ENCODE measurements at regions not wholly inside any gene's neighbourhood (a gene's known extent, or its start where the extent isn't known, plus 50 kb on each side); places are given as distances from the start of the nearest gene placed in this dataset.

DNA sequence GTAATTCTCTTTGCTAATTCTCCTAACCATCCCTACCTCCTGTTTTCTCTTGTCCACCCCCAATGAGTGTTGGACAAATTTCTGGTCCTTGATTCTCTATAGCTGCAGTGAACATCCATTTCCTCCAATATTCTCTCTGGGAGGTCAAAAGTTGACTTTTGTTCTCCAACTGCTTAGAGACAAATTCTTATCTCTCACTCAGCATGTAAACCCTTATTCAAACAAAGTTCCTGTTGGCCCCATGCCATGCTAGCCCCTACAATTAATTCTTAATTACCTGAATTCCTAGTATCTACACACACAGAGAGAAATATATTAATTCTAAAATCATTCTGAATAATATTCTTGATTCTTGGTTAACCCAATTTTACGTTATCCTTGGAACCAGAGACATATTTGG is 472.9 kb upstream of the ACTBL2 start:
- H3K27ac ChIP-seq, result no peak overlapping the region
- TF ChIP-seq, protein P1, sequence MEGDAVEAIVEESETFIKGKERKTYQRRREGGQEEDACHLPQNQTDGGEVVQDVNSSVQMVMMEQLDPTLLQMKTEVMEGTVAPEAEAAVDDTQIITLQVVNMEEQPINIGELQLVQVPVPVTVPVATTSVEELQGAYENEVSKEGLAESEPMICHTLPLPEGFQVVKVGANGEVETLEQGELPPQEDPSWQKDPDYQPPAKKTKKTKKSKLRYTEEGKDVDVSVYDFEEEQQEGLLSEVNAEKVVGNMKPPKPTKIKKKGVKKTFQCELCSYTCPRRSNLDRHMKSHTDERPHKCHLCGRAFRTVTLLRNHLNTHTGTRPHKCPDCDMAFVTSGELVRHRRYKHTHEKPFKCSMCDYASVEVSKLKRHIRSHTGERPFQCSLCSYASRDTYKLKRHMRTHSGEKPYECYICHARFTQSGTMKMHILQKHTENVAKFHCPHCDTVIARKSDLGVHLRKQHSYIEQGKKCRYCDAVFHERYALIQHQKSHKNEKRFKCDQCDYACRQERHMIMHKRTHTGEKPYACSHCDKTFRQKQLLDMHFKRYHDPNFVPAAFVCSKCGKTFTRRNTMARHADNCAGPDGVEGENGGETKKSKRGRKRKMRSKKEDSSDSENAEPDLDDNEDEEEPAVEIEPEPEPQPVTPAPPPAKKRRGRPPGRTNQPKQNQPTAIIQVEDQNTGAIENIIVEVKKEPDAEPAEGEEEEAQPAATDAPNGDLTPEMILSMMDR (conservative IDR thresholded peaks at IDR 0.05), result no peak

DNA sequence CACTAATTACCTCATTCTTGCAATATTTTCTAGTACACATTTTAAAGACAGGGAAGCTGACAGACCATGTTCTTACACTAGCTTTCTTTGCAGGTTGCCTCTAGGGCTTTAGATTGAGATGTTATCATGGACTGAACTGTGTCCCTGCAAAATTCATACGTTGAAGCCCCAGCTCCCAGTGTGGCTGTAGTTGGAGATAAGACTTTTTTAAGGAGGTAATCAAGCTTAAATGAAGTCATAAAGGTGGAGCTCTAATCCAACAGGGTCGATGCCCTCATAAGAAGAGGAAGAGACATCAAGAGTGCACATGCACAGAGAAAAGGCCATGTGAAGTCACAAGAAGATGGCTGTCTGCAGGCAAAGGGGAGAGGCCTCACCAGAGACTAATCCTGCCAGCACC is 471.2 kb upstream of the ACTBL2 start:
- no peak overlapping the region for H3K27ac ChIP-seq
- TF ChIP-seq, protein P1 (conservative IDR thresholded peaks at IDR 0.05), result no peak

DNA sequence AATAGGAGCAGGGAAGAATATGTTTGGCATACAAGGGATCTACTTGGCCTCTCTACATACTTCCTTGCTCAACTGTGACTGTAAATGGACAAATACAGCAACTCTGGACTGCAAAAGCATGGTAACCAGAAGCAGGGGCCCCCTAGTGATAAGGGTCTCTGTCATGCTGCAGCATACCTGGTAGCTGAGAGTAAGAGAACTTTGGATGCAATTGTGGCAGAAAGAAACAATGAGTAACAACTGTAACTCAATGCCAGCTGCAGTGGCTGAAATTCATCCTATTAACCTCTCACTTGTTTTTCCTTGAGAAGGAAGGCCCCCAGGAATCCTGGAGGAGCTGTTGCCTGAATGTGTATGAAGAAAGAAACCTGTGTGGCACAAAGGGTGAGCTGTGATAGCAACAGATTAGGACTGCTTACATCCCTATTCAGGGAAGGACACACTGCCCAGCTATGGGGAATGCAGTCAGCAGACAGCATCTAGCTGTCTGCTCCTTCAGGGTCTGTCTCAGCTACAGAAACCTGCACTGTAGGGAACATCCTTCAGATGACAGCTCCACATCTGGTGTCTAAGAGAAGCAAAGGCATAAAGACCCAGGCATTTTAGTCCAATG is 468.1 kb upstream of the ACTBL2 start:
- H3K27ac ChIP-seq, result no peak overlapping the region
- TF ChIP-seq, protein P1 (conservative IDR thresholded peaks at IDR 0.05), result no peak

DNA sequence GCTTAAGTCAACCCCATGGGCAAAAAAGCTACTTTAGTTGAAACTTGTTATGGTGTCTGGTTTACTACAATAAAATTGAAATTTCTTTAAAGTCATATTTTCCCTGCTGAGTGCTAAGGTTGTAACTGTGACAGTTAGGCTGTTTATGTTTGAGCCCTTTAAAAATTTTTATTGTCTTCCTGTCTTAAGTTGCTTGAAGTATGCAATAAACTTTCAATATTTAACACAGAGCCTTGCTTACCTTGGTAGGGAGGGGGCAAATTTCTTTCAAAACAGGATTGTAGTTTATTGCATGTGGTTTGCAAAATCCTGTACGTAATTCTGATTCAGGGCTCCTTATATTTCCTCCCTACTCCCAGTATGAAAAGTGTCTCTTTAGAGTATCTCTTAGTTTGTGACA is 465.5 kb upstream of the ACTBL2 start:
- H3K27ac ChIP-seq, result no peak overlapping the region
- TF ChIP-seq, protein P1 (conservative IDR thresholded peaks at IDR 0.05), result no peak

DNA sequence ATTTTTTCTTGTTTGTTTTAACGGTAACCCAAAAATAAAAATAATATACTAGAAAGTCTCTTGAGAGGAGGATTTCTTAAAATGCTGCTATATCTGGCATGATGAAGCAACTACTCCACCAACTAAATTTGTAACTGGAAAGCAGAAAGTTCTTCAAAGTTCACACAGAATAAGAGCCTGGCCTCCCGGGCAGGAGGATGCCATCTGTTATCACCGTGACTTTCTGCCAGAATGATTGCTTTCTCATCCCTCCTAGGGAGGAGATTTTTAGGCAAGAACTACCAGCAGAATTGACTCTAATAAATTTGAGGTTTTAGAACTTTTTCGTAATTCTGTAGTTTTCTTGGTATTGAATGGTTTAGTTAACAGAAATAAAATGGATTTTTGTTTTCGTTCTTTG is 464.6 kb upstream of the ACTBL2 start:
- TF ChIP-seq, protein P1 (conservative IDR thresholded peaks at IDR 0.05), result no peak
- no peak overlapping the region for H3K27ac ChIP-seq

DNA sequence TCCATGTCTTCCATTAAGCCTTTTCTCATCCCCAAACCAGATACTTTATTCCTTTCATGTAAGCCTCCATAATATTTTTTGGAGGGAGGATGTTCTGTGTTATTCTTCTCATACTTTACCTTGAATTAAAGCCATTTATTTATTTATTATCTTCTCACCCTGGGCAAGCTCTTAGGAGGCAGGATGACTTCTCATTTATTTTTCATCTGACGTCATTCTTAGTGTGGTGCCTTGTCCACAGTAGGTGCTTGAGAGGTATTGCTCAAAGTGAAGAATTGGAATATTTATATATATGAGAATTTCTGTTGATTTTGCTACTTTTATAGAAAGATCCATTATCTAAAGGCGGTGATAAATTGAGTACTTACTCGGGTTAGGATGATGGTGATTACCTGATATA is 458.3 kb upstream of the ACTBL2 start:
- TF ChIP-seq, protein P1 (conservative IDR thresholded peaks at IDR 0.05), result no peak

DNA sequence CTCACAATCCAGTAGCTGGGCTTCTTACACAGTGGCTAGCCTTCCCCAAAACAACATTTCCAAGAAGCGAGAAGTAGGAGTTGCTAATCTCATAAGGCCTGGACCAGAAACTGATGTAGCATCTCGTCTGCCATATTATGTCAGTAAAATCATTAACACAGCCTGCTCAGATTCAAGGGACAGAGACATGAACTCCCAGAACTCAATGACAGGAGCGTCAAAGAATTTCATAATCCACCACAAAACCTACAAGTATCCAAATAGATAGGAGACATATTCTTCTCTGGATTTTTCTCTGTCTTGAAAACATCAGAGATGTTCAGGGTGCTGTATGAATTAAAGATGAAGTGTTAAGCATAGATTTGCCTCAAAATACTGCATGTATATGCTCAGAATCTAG is 457.6 kb upstream of the ACTBL2 start:
- H3K27ac ChIP-seq, result no peak overlapping the region
- TF ChIP-seq, protein P1 (conservative IDR thresholded peaks at IDR 0.05), result no peak

More for the DNA sequence above, 458.3 kb upstream of the ACTBL2 start:
- no peak overlapping the region for H3K27ac ChIP-seq
